Panc1 (cell line): ENCODE measurements at regions not wholly inside any gene's neighbourhood (a gene's known extent, or its start where the extent isn't known, plus 50 kb on each side); places are given as distances from the start of the nearest gene placed in this dataset.
"Not testable (repeated sequence)": the region's sequence is repeated elsewhere in the genome, so short reads cannot be mapped to it uniquely, and the experiment has no call there.

Experiments used
- ATAC-seq: fragments of 200-7000 bp; cut with Tn5 transposase; 2 replicates; pipeline ENCODE4 v1.9.1; 2020; ENCODE audit warnings: mild to moderate bottlenecking, moderate library complexity
- BruUV-seq: library from RNA; stranded (reverse); fragments of 400-500 nt; replicated peaks from 2 replicates; lab custom pipeline; 2021; lab: Mats Ljungman, UMichigan
- CTCF ChIA-PET: fragments of 300-600 bp; sonication (Branson Sonifier 250); formaldehyde crosslinking; loops from one replicate; lab custom pipeline; 2022; ENCODE audit warnings: antibody characterized with exemption; lab: Charles Lee
- POLR2A ChIA-PET: fragments of 300-600 bp; sonication (Branson Sonifier 250); formaldehyde crosslinking; loops from one replicate; lab custom pipeline; 2022; ENCODE audit warnings: antibody characterized with exemption; lab: Charles Lee
- DNase-seq: peaks from one replicate; pipeline ENCODE4 v3.0.0-alpha.2; 2010; ENCODE audit warnings: low read depth, low spot score
- H3K27ac ChIP-seq: 2 replicates; pipeline ENCODE4 v1.5.1; 2011; ENCODE audit warnings: mild to moderate bottlenecking, low read length, inconsistent platforms
- H3K27me3 ChIP-seq: fragments of 200-500 bp; sonication (Bioruptor generic); 2 replicates; pipeline ENCODE4 v1.6.0; 2014; ENCODE audit warnings: low read length, inconsistent platforms; ENCODE audit not compliant: control insufficient read depth, insufficient read depth
- H3K36me3 ChIP-seq: fragments of 200-500 bp; sonication (Bioruptor generic); 2 replicates; pipeline ENCODE4 v1.5.1; 2014; ENCODE audit warnings: inconsistent platforms, mild to moderate bottlenecking, low read length, moderate library complexity; ENCODE audit not compliant: control insufficient read depth, insufficient read depth
- H3K4me1 ChIP-seq: 2 replicates; pipeline ENCODE4 v1.5.1; 2011; ENCODE audit warnings: inconsistent platforms, mild to moderate bottlenecking, low read length, moderate library complexity; ENCODE audit not compliant: control insufficient read depth, insufficient read depth
- H3K4me3 ChIP-seq, 2 experiments: 2 replicates each; pipeline ENCODE4 v1.5.1; 2011 to 2012; ENCODE audit warnings: low read depth in 2 of 2, low read length in 2 of 2, mild to moderate bottlenecking in 2 of 2, inconsistent platforms in 1 of 2, moderate library complexity in 1 of 2
- H3K9me3 ChIP-seq: fragments of 200-500 bp; sonication (Bioruptor generic); 2 replicates; pipeline ENCODE4 v1.5.1; 2014; ENCODE audit warnings: low read depth, mild to moderate bottlenecking, inconsistent platforms, low read length, moderate library complexity; ENCODE audit not compliant: control insufficient read depth, insufficient read depth
- CTCF ChIP-seq: fragments of 450-650 bp; IDR thresholded peaks from 2 replicates; pipeline ENCODE4 v1.5.1; 2017; ENCODE audit warnings: mild to moderate bottlenecking
- POLR2AphosphoS5 ChIP-seq: IDR thresholded peaks from 2 replicates; pipeline ENCODE4 v1.6.1; 2012; ENCODE audit warnings: mild to moderate bottlenecking, low read depth, low read length, moderate library complexity
- REST ChIP-seq, 2 experiments: IDR thresholded peaks; 2 replicates each; pipeline ENCODE4 v1.6.1; 2011 to 2012; ENCODE audit warnings: low read depth in 2 of 2, control low read depth in 1 of 2, low read length in 1 of 2, mild to moderate bottlenecking in 1 of 2, moderate library complexity in 1 of 2; ENCODE audit not compliant: insufficient read depth in 1 of 2
- SIN3A ChIP-seq: IDR thresholded peaks from 2 replicates; pipeline ENCODE4 v1.6.1; 2012; ENCODE audit warnings: low read depth, mild to moderate bottlenecking, low read length, moderate library complexity, borderline replicate concordance; ENCODE audit not compliant: insufficient read depth
- TCF7L2 ChIP-seq: IDR thresholded peaks from 2 replicates; pipeline ENCODE4 v1.6.1; 2011; ENCODE audit warnings: mild to moderate bottlenecking, low read depth, low read length, inconsistent platforms
- in situ Hi-C: cut with HindIII; loops from 2 replicates; pipeline ENCODE4 v1.10.0; 2016; ENCODE audit warnings: low sequenced_read_pairs, low pct_unique_long_range_greater_than_20kb
- intact Hi-C: fragments of 100-400 bp; cut with micrococcal nuclease; formaldehyde crosslinking; loops from one replicate; pipeline ENCODE4 v1.10.0; 2022; ENCODE audit not compliant: unreplicated experiment

- TF ChIP-seq CTCF, result no peak
- no peak for TF ChIP-seq TCF7L2
- TF ChIP-seq POLR2AphosphoS5, result no peak
- no peak for TF ChIP-seq SIN3A
- TF ChIP-seq REST (IDR thresholded peaks at IDR 0.05; ENCODE audit: insufficient read depth in 1 of 2, low read depth in 2 of 2, low read length in 1 of 2), result no peak
- ATAC-seq (no peak), DNase-seq (no peak)
- H3K4me1 ChIP-seq, result no peaks in the 10 kb centered on the region
- POLR2A ChIA-PET, result no interaction called here
- BruUV-seq, result no TSS peak
- H3K27me3 ChIP-seq, result no peaks in the 10 kb centered on the region
- H3K27ac ChIP-seq, result no peak overlapping the region
- H3K4me3 ChIP-seq, result no peak overlapping the region
- H3K36me3 ChIP-seq, result no peaks in the 10 kb centered on the region
- H3K9me3 ChIP-seq, result no peaks in the 10 kb centered on the region
- in situ Hi-C loops, result no loop called here
- intact Hi-C loops, result no loop called here
- CTCF ChIA-PET, result no interaction called here
Measured at GRCh38 chrX:14309431-14309830, 219.9 kb upstream of the GLRA2 start.

- in situ Hi-C loops, H3K27ac ChIP-seq, DNase-seq, BruUV-seq, ATAC-seq, POLR2A ChIA-PET, H3K4me3 ChIP-seq, H3K4me1 ChIP-seq, H3K9me3 ChIP-seq, H3K36me3 ChIP-seq, H3K27me3 ChIP-seq, intact Hi-C loops, CTCF ChIA-PET: not testable (repeated sequence)
Measured at GRCh38 chrX:14308976-14309375, 220.4 kb upstream of the GLRA2 start.

GRCh38 chrX:14303891-14304290 is 225.4 kb upstream of the GLRA2 start:
- POLR2A ChIA-PET, result no interaction called here
- BruUV-seq, result no TSS peak
- Histone ChIP-seq H3K4me1 (no peaks in the 10 kb centered on the region), H3K9me3 (no peaks in the 10 kb centered on the region), H3K27ac (no peak overlapping the region), H3K36me3 (no peaks in the 10 kb centered on the region), H3K4me3 (no peak overlapping the region), H3K27me3 (no peaks in the 10 kb centered on the region)
- no peak for ATAC-seq
- TF ChIP-seq CTCF (no peak), REST (IDR thresholded peaks at IDR 0.05; ENCODE audit: insufficient read depth in 1 of 2, low read depth in 2 of 2, low read length in 1 of 2) (no peak), POLR2AphosphoS5 (no peak)
- DNase-seq, result no peak
- in situ Hi-C loops, result no loop called here
- CTCF ChIA-PET, result no interaction called here
- intact Hi-C loops, result no loop called here

- H3K4me1 ChIP-seq, BruUV-seq, POLR2A ChIA-PET, ATAC-seq, DNase-seq, H3K4me3 ChIP-seq, CTCF ChIA-PET, in situ Hi-C loops, H3K36me3 ChIP-seq, H3K27ac ChIP-seq, intact Hi-C loops, H3K9me3 ChIP-seq, H3K27me3 ChIP-seq: not testable (repeated sequence)
Measured at GRCh38 chrX:14302561-14302960, 226.8 kb upstream of the GLRA2 start.
